Smooth muscle cell (in vitro differentiated cells): ENCODE measurements at regions not wholly inside any gene's neighbourhood (a gene's known extent, or its start where the extent isn't known, plus 50 kb on each side); places are given as distances from the start of the nearest gene placed in this dataset.

Source experiments
- DNase-seq: peaks from one replicate; lab custom pipeline; 2025; ENCODE audit not compliant: unreplicated experiment; lab: John Stamatoyannopoulos, UW
- H2AFZ ChIP-seq: fragments of 200-600 bp; sonication (generic); 2 replicates; pipeline ENCODE4 v1.6.0; 2016; ENCODE audit warnings: antibody characterized with exemption, low read depth, mild to moderate bottlenecking
- H3F3A ChIP-seq: fragments of 200-600 bp; sonication (generic); 2 replicates; pipeline ENCODE4 v1.6.0; 2017; ENCODE audit warnings: antibody characterized with exemption, low read depth
- H3K27ac ChIP-seq: fragments of 200-600 bp; sonication (generic); 2 replicates; pipeline ENCODE4 v1.5.1; 2016; ENCODE audit warnings: low read depth, mild to moderate bottlenecking
- H3K27me3 ChIP-seq: fragments of 200-600 bp; sonication (generic); 2 replicates; pipeline ENCODE4 v1.6.1; 2016; ENCODE audit warnings: low read depth, mild to moderate bottlenecking
- H3K36me3 ChIP-seq: fragments of 200-600 bp; sonication (generic); 2 replicates; pipeline ENCODE4 v1.5.1; 2016; ENCODE audit warnings: low read depth
- H3K4me1 ChIP-seq: fragments of 200-600 bp; sonication (generic); 2 replicates; pipeline ENCODE4 v1.5.1; 2016; ENCODE audit warnings: low read depth
- H3K4me2 ChIP-seq: fragments of 200-600 bp; sonication (generic); 2 replicates; pipeline ENCODE4 v1.6.0; 2016; ENCODE audit warnings: mild to moderate bottlenecking
- H3K4me3 ChIP-seq: fragments of 200-600 bp; sonication (generic); 2 replicates; pipeline ENCODE4 v1.5.1; 2016; ENCODE audit warnings: mild to moderate bottlenecking
- H3K79me2 ChIP-seq: fragments of 200-600 bp; sonication (generic); 2 replicates; pipeline ENCODE4 v1.6.0; 2016; ENCODE audit warnings: low read depth, mild to moderate bottlenecking
- H3K9ac ChIP-seq: fragments of 200-600 bp; sonication (generic); 2 replicates; pipeline ENCODE4 v1.6.0; 2016; ENCODE audit warnings: low read depth
- H3K9me3 ChIP-seq: fragments of 200-600 bp; sonication (generic); replicated peaks from 2 replicates; pipeline ENCODE4 v1.5.1; 2016; ENCODE audit warnings: low read depth
- H4K20me1 ChIP-seq: fragments of 200-600 bp; sonication (generic); 2 replicates; pipeline ENCODE4 v1.6.0; 2016; ENCODE audit warnings: low read depth
- CTCF ChIP-seq: fragments of 200-600 bp; sonication (generic); IDR thresholded peaks from 2 replicates; pipeline ENCODE4 v1.5.1; 2017; ENCODE audit warnings: borderline replicate concordance, mild to moderate bottlenecking, antibody characterized with exemption; ENCODE audit not compliant: insufficient read depth, poor library complexity, severe bottlenecking
- WGBS: methylation state at CpG from one replicate; pipeline ENCODE4 v1.1.7; 2016; ENCODE audit warnings: low lambda C conversion rate; 5-methylcytosine and 5-hydroxymethylcytosine counted together

DNA sequence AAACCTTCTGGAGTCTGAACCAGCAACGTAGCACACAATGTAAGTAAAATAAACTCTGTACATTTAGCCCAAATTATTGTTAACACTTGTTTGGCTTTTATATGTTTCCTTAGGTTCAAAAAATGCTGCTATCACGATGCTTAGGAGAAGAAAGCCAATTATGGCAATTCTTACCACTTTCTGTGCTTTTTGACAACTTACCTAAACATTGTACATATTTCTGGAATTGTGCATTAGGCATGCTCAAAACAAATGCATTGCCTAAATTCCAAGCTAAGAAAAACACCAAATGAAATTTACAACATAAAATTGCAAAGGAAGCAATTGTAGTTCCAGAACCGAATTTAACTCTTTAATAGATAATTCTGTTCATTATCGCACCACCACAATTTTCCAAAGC is 585.6 kb upstream of the DSEL start:
- no peak overlapping the region for H3K9ac ChIP-seq
- no peaks in the 10 kb centered on the region for H3F3A ChIP-seq
- H3K4me3 ChIP-seq: no peak overlapping the region
- 85% methylated on average over 4 of the region's 4 CpGs for WGBS
- no peak for TF ChIP-seq CTCF
- no peaks in the 10 kb centered on the region for H3K9me3 ChIP-seq
- no peak overlapping the region for H3K27ac ChIP-seq
- no peaks in the 10 kb centered on the region for H3K4me1 ChIP-seq
- H4K20me1 ChIP-seq: no peaks in the 10 kb centered on the region
- H3K79me2 ChIP-seq: no peaks in the 10 kb centered on the region
- no peaks in the 10 kb centered on the region for H3K36me3 ChIP-seq
- no peak for DNase-seq
- H2AFZ ChIP-seq: no peak overlapping the region
- H3K4me2 ChIP-seq: no peak overlapping the region
- H3K27me3 ChIP-seq: no peaks in the 10 kb centered on the region

- Histone ChIP-seq H3K9me3 (no peaks in the 10 kb centered on the region), H3K27me3 (no peaks in the 10 kb centered on the region), H3K36me3 (no peaks in the 10 kb centered on the region), H2AFZ (no peak overlapping the region), H4K20me1 (no peaks in the 10 kb centered on the region), H3K79me2 (no peaks in the 10 kb centered on the region), H3F3A (no peaks in the 10 kb centered on the region), H3K4me1 (no peaks in the 10 kb centered on the region), H3K4me3 (no peak overlapping the region), H3K4me2 (no peak overlapping the region), H3K9ac (no peak overlapping the region), H3K27ac (no peak overlapping the region)
- no peak for TF ChIP-seq CTCF
- DNase-seq: no peak
- 54% methylated on average over 3 of the region's 3 CpGs for WGBS
Observed at GRCh38 chr18:68098655-68099054, 582.1 kb upstream of the DSEL start.

GRCh38 chr18:68086481-68086880 is 570.0 kb upstream of the DSEL start:
- Histone ChIP-seq H4K20me1 (no peaks in the 10 kb centered on the region), H3K4me2 (no peak overlapping the region), H3K36me3 (no peaks in the 10 kb centered on the region), H3K4me1 (no peaks in the 10 kb centered on the region), H2AFZ (no peak overlapping the region), H3F3A (no peaks in the 10 kb centered on the region), H3K4me3 (no peak overlapping the region), H3K9me3 (no peaks in the 10 kb centered on the region), H3K79me2 (no peaks in the 10 kb centered on the region), H3K27me3 (peaks cover 5% of the 10 kb centered on the region), H3K9ac (no peak overlapping the region), H3K27ac (no peak overlapping the region)
- DNase-seq: no peak
- 84% methylated on average over 1 of the region's 1 CpG for WGBS
- TF ChIP-seq CTCF: no peak

DNA sequence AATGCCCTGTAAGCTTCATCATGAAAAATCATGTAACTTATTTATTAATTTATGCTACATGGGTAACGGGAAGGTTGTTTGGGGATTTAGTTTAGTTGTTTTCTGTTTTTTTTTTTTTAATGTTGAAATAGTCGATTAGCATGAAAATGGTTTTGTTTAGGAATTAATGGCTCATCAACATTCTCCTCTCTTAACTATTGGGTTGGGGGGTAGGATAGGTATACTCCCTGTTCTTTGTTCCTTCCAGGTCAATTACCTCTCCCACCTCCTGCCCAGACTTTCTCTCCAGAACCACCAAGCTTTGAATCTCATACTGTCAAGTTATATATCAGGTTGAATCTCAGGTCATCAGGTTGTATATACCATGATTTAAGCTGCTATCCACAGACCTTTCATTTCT is 568.7 kb upstream of the DSEL start:
- Histone ChIP-seq H3K27ac (no peak overlapping the region), H3K36me3 (no peaks in the 10 kb centered on the region), H3K27me3 (peaks cover 5% of the 10 kb centered on the region), H3K9ac (no peak overlapping the region), H3K9me3 (no peaks in the 10 kb centered on the region), H4K20me1 (no peaks in the 10 kb centered on the region), H2AFZ (no peak overlapping the region), H3K4me2 (no peak overlapping the region), H3K4me3 (no peak overlapping the region), H3K4me1 (no peaks in the 10 kb centered on the region), H3F3A (no peaks in the 10 kb centered on the region), H3K79me2 (no peaks in the 10 kb centered on the region)
- DNase-seq: no peak
- WGBS: 93% methylated on average over 2 of the region's 2 CpGs
- no peak for TF ChIP-seq CTCF
